ENCODE measurements at regions not wholly inside any gene's neighbourhood (a gene's known extent, or its start where the extent isn't known, plus 50 kb on each side); places are given as distances from the start of the nearest gene placed in this dataset.
"Not testable (repeated sequence)": the region's sequence is repeated elsewhere in the genome, so short reads cannot be mapped to it uniquely, and the experiment has no call there.

DNA sequence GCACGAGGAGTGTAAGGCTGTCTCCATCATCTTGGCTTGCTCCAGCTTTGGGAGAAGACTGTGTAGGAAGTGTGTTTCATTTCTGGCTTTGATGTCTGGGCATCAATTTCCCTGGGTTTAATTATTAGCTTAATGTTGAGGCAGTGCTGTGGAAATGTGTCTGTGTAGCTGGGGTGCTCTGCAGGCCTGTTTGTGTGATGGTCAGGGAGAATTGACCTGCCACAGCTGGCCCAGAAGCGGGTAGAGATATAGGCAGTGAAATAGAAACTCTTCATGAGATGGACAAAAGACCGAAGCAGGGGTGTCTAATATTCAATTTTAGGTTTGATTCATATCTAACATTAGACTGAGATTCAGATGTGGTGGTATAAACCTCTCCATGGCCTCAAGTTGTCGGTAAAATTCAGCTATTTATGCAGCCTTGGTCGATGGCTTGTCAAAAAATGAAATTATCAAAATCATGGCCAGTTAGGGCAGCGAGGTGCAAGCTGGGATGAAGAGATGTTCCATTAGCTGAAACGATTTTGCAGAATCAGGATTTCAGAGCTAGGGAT, 95.3 kb upstream of the SNX9 start:
- no peak overlapping the region for H3K27ac ChIP-seq (ENCODE audit: low read depth)

DNA sequence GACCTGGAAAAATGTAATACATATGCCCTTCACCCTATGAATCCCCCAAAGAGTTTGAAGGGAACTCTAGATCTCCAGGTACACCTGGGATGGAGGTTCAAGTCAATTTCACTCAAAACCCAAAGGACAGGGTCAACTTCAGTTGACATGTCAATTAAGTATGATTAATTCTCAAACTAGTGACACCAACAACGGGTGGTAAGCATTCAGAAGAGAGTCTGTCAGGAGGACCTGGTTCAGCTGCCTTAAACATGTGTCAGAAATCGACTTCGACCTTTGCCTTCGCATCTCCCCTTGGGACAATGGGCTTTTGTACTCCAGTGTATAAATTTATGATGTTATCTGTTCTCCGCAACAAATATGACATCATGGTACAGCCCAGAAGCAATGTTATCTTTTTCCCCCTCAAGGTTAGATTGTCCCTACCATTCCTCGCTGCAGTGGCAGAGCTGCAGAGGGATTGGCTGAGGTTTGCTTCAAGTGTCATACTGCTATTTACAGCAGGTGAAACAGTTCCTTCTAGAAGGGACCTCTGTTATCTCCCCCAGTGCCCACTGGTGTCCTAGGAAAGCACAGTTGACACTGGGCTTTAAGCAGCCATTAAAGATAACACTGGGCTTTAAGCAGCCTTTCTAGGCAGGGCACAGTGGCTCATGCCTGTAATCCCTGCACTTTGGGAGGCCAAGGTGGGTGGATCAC, 94.7 kb upstream of the SNX9 start:
- 86% methylated on average over 6 of the region's 6 CpGs for WGBS
- H3K27ac ChIP-seq (ENCODE audit: low read depth), result no peak overlapping the region
- H3K4me3 ChIP-seq (ENCODE audit: low read depth, low read length), result no peak overlapping the region
- no peaks in the 10 kb centered on the region for H3K36me3 ChIP-seq (ENCODE audit: insufficient read depth)
- no peak for DNase-seq (ENCODE audit: extremely low spot score)
- H3K4me1 ChIP-seq (ENCODE audit: insufficient read depth), result no peaks in the 10 kb centered on the region

More for the DNA sequence above, 95.3 kb upstream of the SNX9 start:
- Histone ChIP-seq H3K36me3 (ENCODE audit: insufficient read depth) (no peaks in the 10 kb centered on the region), H3K4me3 (ENCODE audit: low read depth, low read length) (no peak overlapping the region), H3K4me1 (ENCODE audit: insufficient read depth) (no peaks in the 10 kb centered on the region)
- DNase-seq (ENCODE audit: extremely low spot score), result no peak
- WGBS, result 82% methylated on average over 7 of the region's 7 CpGs

DNA sequence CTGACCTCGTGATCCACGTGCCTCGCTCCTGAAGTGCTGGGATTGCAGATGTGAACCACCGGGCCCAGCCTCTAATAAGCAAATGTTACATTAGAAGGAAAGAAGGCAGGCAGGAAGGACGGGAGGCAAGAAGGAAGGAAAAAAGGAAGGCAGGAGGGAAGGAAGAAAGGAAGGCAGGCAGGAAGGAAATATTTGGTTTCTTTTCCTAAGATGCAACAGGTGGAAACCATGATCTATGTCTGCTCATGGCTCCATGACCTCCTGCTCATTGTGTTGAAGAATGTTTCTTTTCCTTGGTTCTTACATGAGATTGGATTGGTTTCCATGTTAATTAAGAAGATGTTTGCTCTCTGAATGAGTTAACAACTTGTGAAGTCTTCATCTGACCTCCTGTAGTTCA, 91.8 kb upstream of the SNX9 start:
- H3K36me3 ChIP-seq (ENCODE audit: insufficient read depth), result no peaks in the 10 kb centered on the region
- 94% methylated on average over 5 of the region's 5 CpGs for WGBS
- no peak for DNase-seq (ENCODE audit: extremely low spot score)

DNA sequence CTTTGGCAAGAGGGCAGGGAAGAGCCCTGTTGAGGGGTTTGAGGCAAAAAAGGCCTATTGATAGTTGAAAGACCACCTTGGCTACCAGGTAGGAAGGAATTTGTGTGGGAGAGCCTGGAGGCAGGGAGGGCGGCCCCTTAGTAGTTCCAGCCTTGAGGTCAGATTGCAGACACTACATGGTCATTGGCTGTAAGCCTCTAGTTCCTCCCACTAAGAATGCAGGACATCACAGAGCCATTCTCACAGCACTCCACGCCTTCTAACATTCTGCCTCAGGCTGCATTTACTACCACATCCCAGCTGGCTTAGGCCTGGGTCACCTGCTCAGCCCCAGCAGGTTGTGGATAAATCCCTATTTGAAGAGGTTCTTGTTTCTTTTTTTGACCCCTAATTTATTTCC, 91.0 kb upstream of the SNX9 start:
- Histone ChIP-seq H3K36me3 (ENCODE audit: insufficient read depth) (no peaks in the 10 kb centered on the region), H3K4me3 (ENCODE audit: low read depth, low read length) (no peak overlapping the region), H3K27ac (ENCODE audit: low read depth) (no peak overlapping the region), H3K4me1 (ENCODE audit: insufficient read depth) (no peaks in the 10 kb centered on the region)
- WGBS, result 91% methylated on average over 2 of the region's 2 CpGs
- no peak for DNase-seq (ENCODE audit: extremely low spot score)

More for the DNA sequence above, 91.8 kb upstream of the SNX9 start:
- Histone ChIP-seq H3K4me3 (ENCODE audit: low read depth, low read length) (no peak overlapping the region), H3K27ac (ENCODE audit: low read depth) (no peak overlapping the region), H3K4me1 (ENCODE audit: insufficient read depth) (no peaks in the 10 kb centered on the region)

DNA sequence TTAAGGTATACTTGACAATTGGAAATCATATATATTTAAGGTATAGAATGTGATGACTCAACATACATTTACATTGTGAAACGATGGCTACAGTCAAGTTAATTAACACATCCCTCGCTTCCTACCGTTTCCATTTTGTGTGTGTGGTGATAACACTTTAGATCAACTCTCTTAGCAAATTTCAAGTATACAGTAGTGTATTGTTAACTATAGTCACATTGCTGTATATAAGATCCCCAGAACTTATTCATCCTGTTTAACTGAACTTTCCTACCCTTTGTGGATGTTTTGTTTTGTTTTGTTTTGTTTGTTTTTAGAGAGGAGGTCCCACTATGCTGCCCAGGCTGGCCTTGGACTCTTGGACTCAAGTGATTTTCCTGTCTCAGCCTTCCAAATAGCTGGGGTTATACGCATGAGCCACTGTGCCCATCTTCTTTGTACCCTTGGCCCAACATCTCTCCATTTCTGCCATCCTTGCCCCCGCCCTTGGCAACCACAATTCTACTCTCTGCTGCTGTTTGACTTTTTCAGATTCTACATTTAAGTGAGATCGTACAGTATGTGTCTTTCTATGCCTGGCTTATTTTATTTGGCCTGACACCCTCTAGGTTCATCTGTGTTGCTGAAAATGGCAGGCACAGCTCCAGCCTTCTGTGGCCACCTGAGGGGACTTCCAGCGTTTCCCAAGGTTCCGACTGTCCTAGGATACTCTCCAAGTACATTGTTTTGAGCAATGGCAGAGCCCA, 90.5 kb upstream of the SNX9 start:
- no peak overlapping the region for H3K27ac ChIP-seq (ENCODE audit: low read depth)
- no peak overlapping the region for H3K4me3 ChIP-seq (ENCODE audit: low read depth, low read length)
- no peak for DNase-seq (ENCODE audit: extremely low spot score)
- no peaks in the 10 kb centered on the region for H3K36me3 ChIP-seq (ENCODE audit: insufficient read depth)
- 82% methylated on average over 8 of the region's 8 CpGs for WGBS
- no peaks in the 10 kb centered on the region for H3K4me1 ChIP-seq (ENCODE audit: insufficient read depth)

DNA sequence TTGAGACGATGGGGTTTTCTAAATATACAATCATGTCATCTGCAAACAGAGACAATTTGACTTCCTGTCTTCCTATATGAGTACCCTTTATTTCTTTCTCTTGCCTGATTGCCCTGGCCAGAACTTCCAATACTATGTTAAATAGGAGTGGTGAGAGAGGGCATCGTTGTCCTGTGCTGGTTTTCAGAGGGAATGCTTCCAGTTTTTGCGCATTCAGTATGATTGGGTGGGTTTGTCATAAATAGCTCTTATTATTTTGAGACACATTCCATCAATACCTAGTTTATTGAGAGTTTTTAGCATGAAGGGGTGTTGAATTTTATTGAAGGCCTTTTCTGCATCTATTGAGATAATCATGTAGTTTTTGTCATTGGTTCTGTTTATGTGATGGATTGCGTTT, 86.5 kb upstream of the SNX9 start:
- H3K4me1 ChIP-seq (ENCODE audit: insufficient read depth); DNase-seq (ENCODE audit: extremely low spot score); H3K4me3 ChIP-seq (ENCODE audit: low read depth, low read length); H3K27ac ChIP-seq (ENCODE audit: low read depth); H3K36me3 ChIP-seq (ENCODE audit: insufficient read depth): not testable (repeated sequence)
- WGBS, result 87% methylated on average over 4 of the region's 4 CpGs

DNA sequence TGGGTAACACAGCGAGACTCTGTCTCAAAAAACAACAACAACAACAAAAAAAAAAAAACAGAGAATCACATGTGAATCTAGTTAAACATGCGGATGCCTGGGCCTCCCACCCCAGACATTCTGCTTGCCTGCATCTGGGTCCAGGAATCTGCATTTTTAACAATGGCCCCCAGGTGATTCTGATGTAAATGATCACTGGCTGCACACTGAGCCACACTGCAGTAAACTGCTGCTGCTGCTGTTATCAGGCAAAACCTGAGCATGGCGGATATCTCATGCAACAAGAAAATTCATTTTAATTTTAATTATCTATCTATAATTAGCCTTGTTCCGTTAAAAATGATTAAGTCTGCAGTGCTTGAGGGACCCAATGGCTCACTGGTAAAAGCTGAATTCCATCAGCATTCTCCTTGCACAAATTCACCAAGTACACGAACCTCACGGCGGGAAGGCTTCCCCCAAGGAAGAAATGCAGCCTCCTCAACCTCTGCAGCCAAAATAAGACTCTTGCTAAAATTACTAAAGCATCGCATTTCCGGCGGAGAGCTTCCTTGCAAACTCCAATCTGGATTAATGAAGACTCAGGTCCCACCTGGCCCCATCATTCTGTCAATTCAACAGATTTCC, 81.6 kb upstream of the SNX9 start:
- Histone ChIP-seq H3K4me3 (ENCODE audit: low read depth, low read length) (no peak overlapping the region), H3K4me1 (ENCODE audit: insufficient read depth) (no peaks in the 10 kb centered on the region), H3K36me3 (ENCODE audit: insufficient read depth) (no peaks in the 10 kb centered on the region), H3K27ac (ENCODE audit: low read depth) (no peak overlapping the region)
- DNase-seq (ENCODE audit: extremely low spot score), result no peak
- 73% methylated on average over 10 of the region's 10 CpGs for WGBS

DNA sequence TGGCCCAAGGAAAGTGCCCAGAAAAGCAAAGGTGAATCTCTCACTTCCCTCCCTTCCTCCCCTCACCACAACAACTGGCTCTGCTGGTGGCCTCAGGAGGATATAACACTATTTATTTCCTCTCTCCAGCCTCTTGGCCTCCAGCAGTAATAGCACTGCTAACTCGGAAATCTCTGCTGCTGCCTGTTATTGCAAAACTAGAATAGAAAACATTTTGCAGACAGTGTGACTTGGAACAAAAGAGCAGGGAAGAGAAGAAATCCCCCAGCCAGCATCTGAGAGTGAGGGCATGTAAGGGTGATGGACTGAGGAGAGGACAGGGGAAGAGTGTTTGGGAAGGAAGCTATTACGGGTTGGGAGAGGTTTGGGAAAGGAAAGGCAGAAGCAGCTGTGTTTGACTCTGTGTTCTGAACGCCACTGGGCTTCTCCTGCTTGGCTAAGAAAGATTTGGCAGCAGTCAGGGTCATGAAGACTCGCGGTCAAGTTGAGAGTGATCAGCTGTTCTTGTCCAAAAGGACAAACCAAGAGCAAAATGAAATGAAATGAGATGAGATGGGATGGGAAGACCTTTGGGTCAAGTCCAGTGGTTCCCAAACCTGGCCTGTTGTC, 81.0 kb upstream of the SNX9 start:
- no peak for DNase-seq (ENCODE audit: extremely low spot score)
- no peak overlapping the region for H3K27ac ChIP-seq (ENCODE audit: low read depth)
- 43% methylated on average over 5 of the region's 5 CpGs for WGBS

DNA sequence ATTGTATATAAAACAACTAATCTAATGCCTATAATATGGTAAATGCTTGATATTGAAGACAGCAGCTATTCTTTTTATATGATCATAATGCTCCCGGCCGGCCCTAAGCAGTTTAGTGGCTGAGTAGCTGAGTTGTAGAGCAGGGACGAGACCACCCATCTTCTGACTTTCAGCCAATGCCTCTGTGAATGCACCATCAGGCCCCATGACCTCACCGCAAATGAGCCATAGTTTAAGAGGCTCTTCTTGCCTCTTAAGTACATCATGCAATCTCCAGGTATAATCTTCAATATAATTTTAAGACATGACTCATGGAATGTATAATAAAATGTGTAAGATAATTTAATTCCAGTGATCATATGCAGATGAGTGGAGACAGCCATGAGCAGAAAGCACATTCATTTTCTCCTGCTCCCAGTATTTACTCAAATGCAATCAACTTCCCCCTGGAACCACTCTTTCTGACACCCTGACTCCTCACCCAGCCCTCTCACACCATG, 78.9 kb upstream of the SNX9 start:
- H3K36me3 ChIP-seq (ENCODE audit: insufficient read depth), result no peaks in the 10 kb centered on the region
- DNase-seq (ENCODE audit: extremely low spot score), result no peak
- no peak overlapping the region for H3K4me3 ChIP-seq (ENCODE audit: low read depth, low read length)
- no peaks in the 10 kb centered on the region for H3K4me1 ChIP-seq (ENCODE audit: insufficient read depth)
- 78% methylated on average over 4 of the region's 4 CpGs for WGBS
- no peak overlapping the region for H3K27ac ChIP-seq (ENCODE audit: low read depth)

More for the DNA sequence above, 81.0 kb upstream of the SNX9 start:
- H3K4me1 ChIP-seq (ENCODE audit: insufficient read depth), result no peaks in the 10 kb centered on the region
- H3K36me3 ChIP-seq (ENCODE audit: insufficient read depth), result no peaks in the 10 kb centered on the region
- no peak overlapping the region for H3K4me3 ChIP-seq (ENCODE audit: low read depth, low read length)

DNA sequence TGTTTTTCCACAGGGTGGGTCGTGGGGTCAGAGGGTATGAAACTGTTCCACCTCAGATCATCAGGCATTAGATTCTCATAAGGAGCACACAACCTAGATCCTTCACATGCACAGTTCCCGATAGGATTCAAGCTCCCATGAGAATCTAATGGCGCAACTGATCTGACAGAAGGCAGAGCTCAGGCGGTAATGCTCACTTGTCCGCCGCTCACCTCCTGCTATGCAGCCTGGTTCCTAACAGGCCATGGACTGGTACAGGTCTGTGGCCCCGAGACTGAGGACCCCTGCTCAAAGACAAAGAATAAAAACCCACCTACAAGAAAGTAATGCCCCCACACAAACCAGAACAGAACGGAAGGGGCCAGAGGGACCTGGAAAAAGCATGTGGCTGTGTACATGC, 76.1 kb upstream of the SNX9 start:
- Histone ChIP-seq H3K36me3 (ENCODE audit: insufficient read depth) (no peaks in the 10 kb centered on the region), H3K4me3 (ENCODE audit: low read depth, low read length) (no peak overlapping the region), H3K27ac (ENCODE audit: low read depth) (no peak overlapping the region), H3K4me1 (ENCODE audit: insufficient read depth) (no peaks in the 10 kb centered on the region)
- 94% methylated on average over 8 of the region's 8 CpGs for WGBS
- DNase-seq (ENCODE audit: extremely low spot score), result no peak

DNA sequence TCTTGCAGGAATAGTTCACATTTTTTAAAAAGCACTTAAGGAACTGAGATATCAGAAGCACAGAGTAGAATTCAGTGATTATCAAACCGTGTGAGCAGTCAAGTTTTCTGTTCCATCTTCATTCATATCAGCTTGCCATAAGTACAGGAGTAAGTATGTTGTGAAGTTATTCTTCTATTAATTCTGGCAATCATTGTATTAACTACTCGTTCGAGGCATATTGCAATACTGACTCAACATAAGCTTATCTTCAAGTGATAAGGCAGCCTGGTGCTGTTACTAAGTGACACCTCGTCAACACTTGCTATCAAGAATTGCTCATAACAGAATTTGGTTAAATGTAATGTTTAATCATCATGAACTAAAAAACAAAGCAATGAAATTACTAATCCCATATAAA, 75.7 kb upstream of the SNX9 start:
- Histone ChIP-seq H3K36me3 (ENCODE audit: insufficient read depth) (no peaks in the 10 kb centered on the region), H3K4me3 (ENCODE audit: low read depth, low read length) (no peak overlapping the region), H3K27ac (ENCODE audit: low read depth) (no peak overlapping the region), H3K4me1 (ENCODE audit: insufficient read depth) (no peaks in the 10 kb centered on the region)
- no peak for DNase-seq (ENCODE audit: extremely low spot score)
- WGBS, result 66% methylated on average over 4 of the region's 4 CpGs

DNA sequence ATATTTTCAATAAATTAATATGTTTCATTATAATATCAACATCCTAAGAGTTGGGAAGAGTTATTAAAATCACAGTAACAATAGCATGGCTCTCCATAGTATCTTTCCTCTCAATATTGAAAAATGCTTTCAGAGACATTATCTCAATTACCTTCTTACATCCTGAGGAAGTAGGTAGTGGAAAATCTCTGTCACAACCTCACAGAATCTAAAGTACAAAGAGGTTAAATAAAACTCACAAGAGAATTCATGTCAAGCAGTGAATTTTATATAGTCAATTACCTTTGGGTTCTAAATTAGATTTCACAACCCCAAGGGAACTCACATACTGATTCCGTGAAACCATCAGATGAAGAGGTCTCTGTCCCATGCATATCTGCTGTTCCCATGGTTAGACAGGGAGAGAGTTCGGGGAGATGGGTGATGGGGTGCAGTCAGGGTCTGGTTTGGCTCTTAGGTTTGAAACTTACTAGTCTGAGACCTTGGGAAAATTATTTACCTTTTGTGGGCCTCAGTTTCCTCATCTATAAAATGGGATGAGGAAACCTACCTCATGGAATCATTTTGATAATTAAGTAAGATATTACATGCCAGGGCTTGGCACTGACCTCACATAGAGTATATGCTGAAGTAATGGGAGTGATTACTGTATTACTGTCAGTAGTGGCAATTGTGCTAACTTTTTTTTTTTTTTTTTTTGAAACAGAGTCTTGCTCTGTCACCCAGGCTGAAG, 74.0 kb upstream of the SNX9 start:
- DNase-seq (ENCODE audit: extremely low spot score), result no peak
- Histone ChIP-seq H3K36me3 (ENCODE audit: insufficient read depth) (no peaks in the 10 kb centered on the region), H3K27ac (ENCODE audit: low read depth) (no peak overlapping the region), H3K4me1 (ENCODE audit: insufficient read depth) (no peaks in the 10 kb centered on the region), H3K4me3 (ENCODE audit: low read depth, low read length) (no peak overlapping the region)
- 91% methylated on average over 2 of the region's 2 CpGs for whole genome bisulfite sequencing

DNA sequence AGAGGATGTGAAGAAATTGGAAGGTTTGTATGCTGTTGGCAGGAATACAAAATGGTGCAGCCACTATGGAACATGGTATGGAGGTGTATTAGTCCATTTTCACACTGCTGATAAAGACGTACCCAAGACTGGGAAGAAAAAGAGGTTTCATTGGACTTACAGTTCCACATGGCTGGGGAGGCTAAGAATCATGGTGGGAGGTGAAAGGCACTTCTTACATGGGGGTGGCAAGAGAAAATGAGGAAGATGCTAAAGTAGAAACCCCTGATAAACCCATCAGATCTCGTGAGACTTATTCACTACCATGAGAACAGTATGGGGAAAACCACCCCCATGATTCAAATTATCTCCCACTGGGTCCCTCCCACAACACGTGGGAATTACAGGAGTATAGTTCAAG, 72.1 kb upstream of the SNX9 start:
- 87% methylated on average over 3 of the region's 3 CpGs for WGBS

More for the DNA sequence above, 72.1 kb upstream of the SNX9 start:
- H3K27ac ChIP-seq (ENCODE audit: low read depth); H3K4me3 ChIP-seq (ENCODE audit: low read depth, low read length); H3K4me1 ChIP-seq (ENCODE audit: insufficient read depth); DNase-seq (ENCODE audit: extremely low spot score); H3K36me3 ChIP-seq (ENCODE audit: insufficient read depth): not testable (repeated sequence)
